ENCODE measurements at regions not wholly inside any gene's neighbourhood (a gene's known extent, or its start where the extent isn't known, plus 50 kb on each side); places are given as distances from the start of the nearest gene placed in this dataset.

DNA sequence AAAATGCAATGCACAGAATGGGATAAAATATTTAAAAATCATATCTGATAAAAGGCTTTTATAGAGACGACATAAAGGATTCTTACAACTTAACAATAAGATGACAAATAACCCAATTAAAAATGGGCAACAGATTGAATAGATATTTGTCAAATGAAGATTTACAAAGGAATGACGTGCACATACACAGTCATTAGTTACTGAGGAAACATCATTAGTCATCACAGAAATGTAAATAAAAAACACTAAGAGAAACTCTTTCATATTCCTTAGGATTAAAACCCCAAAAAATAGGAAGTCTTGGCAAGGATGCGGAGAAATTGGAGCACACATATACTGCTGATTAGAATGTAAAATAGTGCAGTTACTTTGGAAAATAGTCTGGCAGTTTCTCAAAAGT is 1886.0 kb upstream of the CDH6 start:
- FAIRE-seq (no peak), DNase-seq (ENCODE audit: low read depth in 1 of 2, low spot score in 2 of 2) (no peak)
- Histone ChIP-seq H3K27me3 (replicated peaks in 1 of 4; ENCODE audit: control insufficient read depth in 3 of 4, extremely low read depth in 1 of 4, insufficient read depth in 3 of 4, low read length in 3 of 4) (no peaks in the 10 kb centered on the region), H3K9ac (replicated peaks in 1 of 4; ENCODE audit: extremely low read depth in 1 of 4, low read depth in 3 of 4, low read length in 3 of 4) (no peak overlapping the region), H3K23ac (ENCODE audit: insufficient read length) (no peak overlapping the region), H3K79me2 (ENCODE audit: control insufficient read depth in 1 of 2, insufficient read depth in 2 of 2, low read length in 2 of 2) (no peaks in the 10 kb centered on the region), H2BK20ac (ENCODE audit: low read length) (no peak overlapping the region), H2BK5ac (ENCODE audit: low read depth, low read length) (no peak overlapping the region), H2AFZ (ENCODE audit: low read length) (no peak overlapping the region), H3K27ac (ENCODE audit: low read depth, low read length) (no peak overlapping the region), H3K4me1 (replicated peaks in 1 of 4; ENCODE audit: control insufficient read depth in 3 of 4, insufficient read depth in 4 of 4, low read length in 3 of 4) (no peaks in the 10 kb centered on the region), H3K9me3 (ENCODE audit: insufficient read depth in 2 of 2, low read depth in 1 of 2, low read length in 1 of 2) (0 out of 4 replicates have a peak, but pooled peaks cover 0 to 2% of the 10 kb centered on the region in 2 experiments), H4K8ac (ENCODE audit: extremely low read depth, insufficient read depth, low read length) (no peak overlapping the region), H2BK15ac (ENCODE audit: low read length) (no peak overlapping the region), H2AK5ac (ENCODE audit: low read depth, low read length) (no peak overlapping the region), H3K18ac (ENCODE audit: extremely low read depth, low read length) (no peak overlapping the region), H2BK12ac (ENCODE audit: low read depth, low read length) (no peak overlapping the region), H3K36me3 (ENCODE audit: control insufficient read depth in 2 of 4, insufficient read depth in 4 of 4, low read length in 3 of 4) (no peaks in the 10 kb centered on the region), H4K5ac (ENCODE audit: insufficient read length, low read depth, low read length) (no peak overlapping the region), H3K14ac (ENCODE audit: insufficient read length) (no peak overlapping the region), H3K4me2 (ENCODE audit: insufficient read depth in 1 of 2, low read depth in 2 of 2, low read length in 2 of 2) (no peak overlapping the region), H3K4ac (replicated peaks; ENCODE audit: insufficient read length, low read depth, low read length) (no peak overlapping the region), H3K79me1 (ENCODE audit: low read depth, low read length) (no peaks in the 10 kb centered on the region), H4K91ac (replicated peaks; ENCODE audit: insufficient read length, low read length) (no peak overlapping the region), H3K4me3 (ENCODE audit: extremely low read depth in 1 of 4, insufficient read depth in 2 of 4, low read depth in 3 of 4, low read length in 4 of 4) (no peak overlapping the region), H3K56ac (replicated peaks; ENCODE audit: insufficient read length, low read depth, low read length) (no peak overlapping the region), H4K20me1 (replicated peaks in 1 of 2; ENCODE audit: control insufficient read depth in 1 of 2, insufficient read depth in 2 of 2, low read length in 2 of 2) (no peaks in the 10 kb centered on the region), H2BK120ac (replicated peaks; ENCODE audit: low read depth, low read length) (no peak overlapping the region), H3K23me2 (ENCODE audit: low read depth, low read length) (no peaks in the 10 kb centered on the region)
- POLR2A ChIA-PET (ENCODE audit: partially characterized antibody), result no interaction called here
- CTCF ChIA-PET (ENCODE audit: partially characterized antibody), result no interaction called here
- TF ChIP-seq EP300 (IDR thresholded peaks at IDR 0.05; ENCODE audit: borderline replicate concordance in 1 of 2, low read depth in 2 of 2, low read length in 2 of 2) (no peak), MAFK (IDR thresholded peaks at IDR 0.05; ENCODE audit: low read depth, low read length) (no peak), KDM5A (IDR thresholded peaks at IDR 0.05; ENCODE audit: low read length) (no peak), PHF8 (conservative IDR thresholded peaks at IDR 0.05; ENCODE audit: low read depth, low read length) (no peak), RBBP5 (IDR thresholded peaks at IDR 0.05; ENCODE audit: borderline replicate concordance, low read depth, low read length) (no peak), TCF12 (IDR thresholded peaks at IDR 0.05; ENCODE audit: low read depth, low read length) (no peak)
- TF ChIP-seq, protein P1, sequence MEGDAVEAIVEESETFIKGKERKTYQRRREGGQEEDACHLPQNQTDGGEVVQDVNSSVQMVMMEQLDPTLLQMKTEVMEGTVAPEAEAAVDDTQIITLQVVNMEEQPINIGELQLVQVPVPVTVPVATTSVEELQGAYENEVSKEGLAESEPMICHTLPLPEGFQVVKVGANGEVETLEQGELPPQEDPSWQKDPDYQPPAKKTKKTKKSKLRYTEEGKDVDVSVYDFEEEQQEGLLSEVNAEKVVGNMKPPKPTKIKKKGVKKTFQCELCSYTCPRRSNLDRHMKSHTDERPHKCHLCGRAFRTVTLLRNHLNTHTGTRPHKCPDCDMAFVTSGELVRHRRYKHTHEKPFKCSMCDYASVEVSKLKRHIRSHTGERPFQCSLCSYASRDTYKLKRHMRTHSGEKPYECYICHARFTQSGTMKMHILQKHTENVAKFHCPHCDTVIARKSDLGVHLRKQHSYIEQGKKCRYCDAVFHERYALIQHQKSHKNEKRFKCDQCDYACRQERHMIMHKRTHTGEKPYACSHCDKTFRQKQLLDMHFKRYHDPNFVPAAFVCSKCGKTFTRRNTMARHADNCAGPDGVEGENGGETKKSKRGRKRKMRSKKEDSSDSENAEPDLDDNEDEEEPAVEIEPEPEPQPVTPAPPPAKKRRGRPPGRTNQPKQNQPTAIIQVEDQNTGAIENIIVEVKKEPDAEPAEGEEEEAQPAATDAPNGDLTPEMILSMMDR (IDR thresholded peaks at IDR 0.05; ENCODE audit: control extremely low read depth in 1 of 3, insufficient read depth in 1 of 3, low read depth in 1 of 3, low read length in 3 of 3), result no peak
- WGBS, 2 experiments (ENCODE audit: extremely low coverage in 1 of 2, insufficient coverage in 1 of 2, insufficient read length in 1 of 2, insufficient replicate concordance in 2 of 2, low coverage in 1 of 2, low lambda C conversion rate in 2 of 2, missing lambda C conversion rate in 1 of 2), result 94% methylated on average over 3 of the region's 3 CpGs; no CpG with 5 or more reads in 1 of the 2 experiments

Data from H1 (cell line).